HG03175 (cell line): ENCODE measurements at regions not wholly inside any gene's neighbourhood (a gene's known extent, or its start where the extent isn't known, plus 50 kb on each side); places are given as distances from the start of the nearest gene placed in this dataset.
A peak's percentile ranks its signal among the peaks of the same experiment; 100 is the strongest.
"Not testable (repeated sequence)": the region's sequence is repeated elsewhere in the genome, so short reads cannot be mapped to it uniquely, and the experiment has no call there.

ENCODE experiments used
- ATAC-seq: cut with Tn5 transposase; IDR thresholded peaks from one replicate; pipeline ENCODE4 v1.9.1; 2021; ENCODE audit warnings: mild to moderate bottlenecking, moderate library complexity; ENCODE audit not compliant: unreplicated experiment

DNA sequence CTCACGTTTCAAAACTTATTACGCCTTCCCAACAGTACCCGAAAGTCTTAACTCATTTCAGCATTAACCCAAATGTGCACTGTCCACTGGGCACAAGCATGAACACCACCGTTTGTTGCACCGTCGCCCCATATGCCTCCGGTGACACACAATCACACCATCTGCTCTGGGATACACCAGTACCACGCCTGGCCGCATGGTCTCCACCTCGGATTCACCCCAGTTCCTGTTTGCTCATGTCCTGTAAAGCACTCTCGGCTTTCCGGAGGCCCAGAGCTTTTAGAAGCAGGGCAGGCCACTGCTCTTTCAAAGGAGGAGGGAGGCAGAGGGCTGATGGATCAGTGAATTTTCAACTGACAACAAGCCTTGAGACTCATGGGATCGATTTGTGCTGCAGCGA lies 1570.0 kb upstream of the DEFB115 start:
- ATAC-seq: no peak

DNA sequence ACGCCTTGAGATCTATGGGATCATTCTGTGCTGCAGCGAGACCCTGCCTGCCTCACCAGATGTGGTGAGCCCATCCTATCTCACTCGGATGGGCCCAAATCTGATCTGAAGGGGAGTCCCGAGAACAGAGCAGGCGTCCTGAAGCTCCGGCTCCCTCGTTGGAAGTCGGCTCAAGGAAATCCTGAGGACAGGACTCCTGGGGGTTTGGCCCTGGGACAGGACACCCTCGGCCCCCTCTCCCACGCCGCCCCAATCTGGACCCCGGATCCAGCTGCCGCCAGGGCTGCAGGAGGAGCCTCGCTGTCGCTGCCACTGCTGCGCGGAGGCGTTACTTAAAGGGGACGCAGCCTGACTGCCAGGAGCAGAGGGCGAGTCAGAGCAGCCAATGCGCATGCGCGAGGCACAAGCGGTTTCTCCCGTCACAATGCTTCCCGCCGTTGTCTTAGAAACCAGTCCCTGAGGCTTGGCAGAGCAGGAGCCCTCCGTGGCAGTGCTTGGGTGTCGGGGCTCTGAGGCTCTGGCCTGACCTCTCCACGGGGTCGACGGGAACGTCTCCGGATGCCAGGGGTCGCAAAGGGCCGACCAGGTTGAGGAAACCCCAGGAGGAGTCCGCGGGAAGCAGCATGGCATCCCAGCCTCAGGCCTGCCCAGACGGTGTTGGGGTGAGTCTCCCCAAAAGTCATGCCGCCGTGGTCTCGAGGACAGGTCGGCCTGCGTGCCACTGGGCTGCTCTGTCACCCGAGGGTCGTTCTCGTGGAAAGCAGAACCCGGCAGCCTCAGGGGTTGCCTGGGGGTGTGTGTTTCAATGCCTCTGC lies 1567.8 kb upstream of the DEFB115 start:
- ATAC-seq: peak; percentile 59

DNA sequence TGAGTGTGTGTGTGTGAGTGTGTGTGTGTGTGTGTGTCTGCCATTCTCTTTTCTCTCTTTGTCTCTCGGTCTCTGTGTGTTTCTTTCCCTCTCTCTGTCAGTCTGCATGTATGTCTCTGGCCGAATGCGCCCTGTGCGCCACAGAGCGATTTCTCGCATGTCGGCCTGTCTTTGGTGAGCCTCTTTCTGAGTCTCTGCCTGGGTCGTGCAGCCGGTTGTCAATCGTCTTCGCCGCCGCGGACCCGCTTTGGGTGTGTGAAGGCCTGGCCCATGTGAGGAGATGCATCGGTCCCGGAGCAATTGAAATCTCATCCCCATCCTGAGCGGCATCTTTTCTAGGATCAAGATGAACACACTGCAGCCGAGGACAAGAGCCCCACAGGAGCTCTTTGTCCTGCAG lies 1567.2 kb upstream of the DEFB115 start:
- no peak for ATAC-seq

DNA sequence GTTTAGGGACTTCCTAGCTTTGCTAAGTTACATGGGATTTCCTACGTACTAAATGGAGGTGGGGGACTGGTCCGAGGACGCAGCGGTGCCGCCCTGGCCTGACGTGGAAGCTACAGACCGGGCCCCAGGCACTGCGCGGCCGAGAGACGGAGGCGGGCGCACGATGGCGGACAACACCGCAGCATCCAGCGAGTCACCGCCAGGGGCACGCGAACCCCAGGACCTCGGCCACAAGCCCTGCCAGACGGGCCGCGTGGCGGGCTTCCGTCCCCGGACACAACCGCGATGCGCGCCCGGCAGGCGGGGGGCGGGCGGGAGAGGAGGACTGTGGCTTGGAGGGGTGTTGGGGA lies 1516.9 kb upstream of the DEFB115 start:
- no peak for ATAC-seq

DNA sequence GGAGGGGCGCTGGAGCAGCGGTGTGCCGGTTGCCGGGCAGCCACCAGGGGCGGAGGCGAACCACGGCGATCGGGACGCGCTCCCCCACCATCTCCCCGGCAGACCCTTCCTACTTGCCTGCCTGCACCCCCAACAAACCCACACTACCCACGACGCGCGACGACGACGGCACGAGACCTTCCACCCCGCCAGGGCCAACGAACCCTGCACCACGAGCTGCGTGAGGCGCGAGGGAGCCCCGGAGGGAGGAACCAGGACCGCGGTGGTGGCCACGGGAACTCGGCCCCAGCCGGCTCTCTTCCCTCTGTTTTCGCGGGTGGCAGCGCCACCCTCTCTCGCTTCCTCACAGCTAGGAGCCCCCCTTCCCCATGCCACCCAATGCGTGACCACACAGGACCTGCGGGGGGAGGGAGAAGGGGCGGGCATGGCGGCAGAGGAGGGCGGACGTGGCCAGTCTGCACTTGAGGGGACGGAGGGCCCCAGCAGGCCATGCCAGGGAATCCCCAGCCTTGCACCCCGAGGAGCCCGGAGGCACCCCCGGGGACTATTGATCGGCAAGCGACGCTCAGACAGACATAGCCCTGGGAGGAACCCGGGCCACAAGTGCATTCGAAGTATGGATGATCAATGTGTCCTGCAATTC lies 1516.4 kb upstream of the DEFB115 start:
- no peak for ATAC-seq

DNA sequence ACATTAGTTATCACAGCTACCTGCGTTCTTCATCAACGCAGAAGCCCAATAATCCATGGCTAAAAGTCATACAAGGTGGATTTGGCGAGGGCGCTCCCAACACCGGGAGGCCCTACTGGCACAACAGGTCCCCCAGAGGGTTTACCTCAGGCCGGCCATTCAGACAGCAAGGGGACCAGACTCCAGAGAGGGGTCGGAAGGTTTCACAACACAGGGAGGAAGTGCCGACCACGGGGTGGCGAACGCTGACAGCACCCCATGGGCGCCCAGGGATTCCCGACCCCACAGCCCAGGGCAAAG lies 1515.9 kb upstream of the DEFB115 start:
- ATAC-seq: no peak

DNA sequence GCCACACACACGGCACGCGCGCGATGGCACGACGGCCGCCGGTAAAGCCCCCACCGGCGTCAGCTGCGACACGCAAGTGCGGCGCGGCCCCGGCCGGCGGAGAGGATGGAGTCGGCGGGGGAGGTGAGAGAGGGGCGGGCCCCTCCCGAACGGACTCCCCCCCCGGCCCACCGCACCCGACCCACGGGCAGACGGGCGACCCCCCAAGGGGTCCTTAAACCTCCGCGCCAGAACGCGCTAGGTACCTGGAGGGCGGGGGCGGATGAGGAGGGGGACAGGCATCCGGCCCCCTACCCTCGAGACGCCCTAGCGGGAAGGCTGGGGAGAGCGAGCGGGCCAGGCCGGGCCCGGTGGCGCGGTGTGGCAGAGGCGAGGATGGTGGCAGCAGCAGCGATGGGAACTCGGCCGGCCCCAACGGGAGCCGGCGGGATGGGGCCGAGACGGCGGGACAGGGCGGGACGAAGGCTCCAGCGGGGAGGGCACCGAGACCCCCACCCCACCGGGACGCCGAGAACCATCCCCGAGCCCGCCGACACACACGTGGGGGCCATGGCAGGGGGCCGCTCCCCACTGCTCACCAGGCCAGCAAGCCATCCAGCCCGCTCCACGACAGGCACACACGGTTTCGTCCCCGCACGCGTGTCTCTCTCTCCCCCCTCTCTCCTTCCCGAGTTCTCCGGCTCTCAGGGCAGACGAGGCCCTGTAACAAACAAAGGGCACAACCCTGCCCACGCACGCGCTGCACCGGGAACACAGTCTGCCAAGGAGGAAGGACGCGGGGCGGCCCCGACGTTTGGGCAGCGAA lies 1515.4 kb upstream of the DEFB115 start:
- no peak for ATAC-seq

DNA sequence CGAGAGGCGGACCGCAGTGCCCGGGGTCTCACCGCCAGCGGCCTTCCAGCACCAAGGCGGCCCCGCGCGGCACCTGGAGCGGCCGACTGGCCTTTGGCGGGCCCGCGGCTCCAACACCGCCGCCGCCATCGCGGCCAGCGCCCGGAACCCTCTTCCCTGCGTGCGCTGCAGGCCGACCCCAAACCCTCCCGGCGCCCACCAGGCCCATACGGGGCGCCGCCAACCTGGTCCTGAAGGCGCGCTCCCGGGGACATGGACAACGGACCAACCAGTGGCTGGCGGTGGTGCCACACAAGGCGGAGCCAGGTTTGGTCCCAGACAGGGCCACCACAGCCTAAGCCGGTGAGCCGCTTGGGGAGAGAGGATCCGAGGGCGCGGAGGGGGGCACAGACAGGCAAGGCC lies 1514.8 kb upstream of the DEFB115 start:
- ATAC-seq: no peak

DNA sequence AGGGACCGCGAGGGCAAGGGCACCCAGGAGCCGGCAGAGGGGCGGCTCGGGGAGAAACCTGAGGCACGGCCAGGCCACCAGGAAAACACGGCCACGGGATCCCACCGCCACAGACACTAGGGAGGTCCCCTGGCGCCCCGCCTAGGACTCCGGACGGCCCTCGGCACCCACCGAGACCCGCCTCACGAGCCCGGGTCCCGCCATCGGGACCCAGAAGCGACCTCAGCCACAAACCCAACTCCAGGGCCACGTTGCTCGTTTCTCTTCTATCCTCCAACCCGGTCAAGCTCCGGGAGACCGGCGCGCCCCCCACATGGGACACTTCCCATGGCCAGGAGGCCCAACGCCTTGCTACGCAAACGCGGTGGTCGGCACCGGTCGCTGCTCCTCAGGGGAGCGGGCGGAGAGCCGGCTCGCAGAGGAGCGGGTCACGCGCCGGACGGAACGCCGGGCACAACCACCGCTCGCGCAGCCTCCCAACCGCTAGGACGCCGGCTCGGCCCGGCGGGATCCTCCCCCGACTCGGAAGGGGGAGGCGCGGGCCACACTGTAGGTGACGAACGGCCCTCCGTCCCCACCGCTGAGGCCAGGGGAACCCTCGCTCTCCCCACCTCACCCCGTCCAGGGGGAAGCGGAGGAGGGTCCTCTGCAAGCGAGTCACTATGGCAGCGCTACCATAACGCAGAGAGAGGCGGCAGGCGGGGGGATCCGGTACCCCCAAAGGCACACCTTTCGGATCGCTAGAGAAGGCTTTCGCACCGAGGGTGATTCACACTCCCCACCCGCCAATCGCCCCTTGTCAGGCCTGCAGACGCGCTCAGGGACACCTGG lies 1514.1 kb upstream of the DEFB115 start:
- no peak for ATAC-seq

DNA sequence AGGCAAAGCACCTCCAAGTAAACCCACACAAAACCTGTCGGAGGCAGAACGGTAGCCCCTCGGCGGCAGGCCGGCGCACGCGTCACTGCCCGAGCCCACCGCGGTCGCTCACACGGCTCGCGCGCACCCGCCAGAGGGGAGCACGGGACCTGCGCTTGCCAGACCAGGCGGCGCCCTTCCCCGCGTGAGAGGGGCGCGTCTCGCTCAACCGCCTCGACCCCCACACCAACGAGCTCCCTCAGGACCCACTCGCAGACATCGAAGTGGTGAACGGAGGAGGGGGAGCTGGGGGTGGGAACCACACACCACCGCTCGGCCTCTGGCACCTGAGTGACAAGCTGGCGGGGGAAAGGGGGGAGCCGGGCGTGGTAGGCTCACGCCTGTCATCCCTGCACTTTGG lies 1513.4 kb upstream of the DEFB115 start:
- ATAC-seq: no peak

DNA sequence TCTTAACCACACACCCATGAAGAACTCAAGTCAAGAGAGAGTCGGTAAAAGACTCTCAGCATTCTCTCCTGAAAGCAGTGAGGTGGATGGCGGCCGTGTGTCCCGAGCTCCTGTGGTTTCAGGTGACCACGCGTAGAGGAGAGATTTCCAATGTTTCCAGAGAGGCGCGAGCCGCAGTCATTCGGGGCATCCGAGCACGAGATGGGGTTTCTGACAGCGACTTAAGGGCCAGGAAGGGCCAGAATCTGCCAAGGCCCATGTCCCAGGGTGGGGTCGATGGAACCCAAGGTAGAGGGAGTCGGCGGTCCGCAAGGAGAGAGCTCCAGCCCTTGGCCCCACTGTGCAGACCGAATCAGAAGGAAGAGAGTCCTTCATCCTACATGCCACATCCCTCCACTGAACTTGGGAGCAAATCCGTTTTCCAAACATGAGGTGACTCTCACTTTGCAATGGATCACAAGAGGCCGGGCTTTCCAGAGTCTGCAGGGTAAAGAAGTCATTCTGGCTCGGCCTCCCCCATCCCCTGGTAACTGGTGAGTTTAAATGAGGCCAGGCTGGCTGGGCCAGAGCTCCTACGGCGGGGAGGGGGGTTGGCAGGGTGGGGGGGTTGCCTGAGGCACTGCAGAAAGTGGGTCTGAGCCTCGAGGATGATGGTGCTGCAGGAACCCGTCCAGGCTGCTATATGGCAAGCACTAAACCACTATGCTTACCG lies 1511.8 kb upstream of the DEFB115 start:
- ATAC-seq: not testable (repeated sequence)

DNA sequence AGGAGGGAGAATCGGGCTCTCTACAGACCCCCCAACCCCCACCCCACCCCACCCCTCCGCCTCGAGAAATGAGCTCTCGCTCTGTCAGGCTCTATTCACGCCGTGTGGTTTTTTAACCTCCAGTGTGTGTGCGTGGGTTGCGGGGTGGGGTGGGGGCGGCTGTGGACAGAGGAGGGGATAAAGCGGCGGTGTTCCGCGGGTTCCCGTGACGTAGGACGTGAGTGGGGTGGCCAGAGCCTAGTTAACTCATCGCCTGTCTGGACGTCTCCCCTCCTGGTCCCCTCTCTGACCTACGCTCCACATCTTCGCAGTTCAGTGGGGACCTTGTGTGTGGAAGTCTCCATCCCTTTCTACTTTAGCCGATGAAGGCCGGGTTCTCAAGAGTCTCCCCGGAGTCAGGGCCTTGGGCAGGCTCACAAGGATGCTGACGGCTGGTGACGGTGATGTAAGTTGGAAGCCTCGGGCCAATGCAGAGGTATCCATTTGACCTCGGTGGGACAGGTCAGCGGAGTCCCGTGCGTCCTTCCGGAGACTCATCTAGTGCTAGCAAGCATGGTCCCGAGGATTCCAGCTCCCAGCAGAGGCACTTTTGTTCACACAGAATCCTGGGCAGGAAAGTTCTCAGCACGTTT lies 1507.1 kb upstream of the DEFB115 start:
- ATAC-seq: no peak

DNA sequence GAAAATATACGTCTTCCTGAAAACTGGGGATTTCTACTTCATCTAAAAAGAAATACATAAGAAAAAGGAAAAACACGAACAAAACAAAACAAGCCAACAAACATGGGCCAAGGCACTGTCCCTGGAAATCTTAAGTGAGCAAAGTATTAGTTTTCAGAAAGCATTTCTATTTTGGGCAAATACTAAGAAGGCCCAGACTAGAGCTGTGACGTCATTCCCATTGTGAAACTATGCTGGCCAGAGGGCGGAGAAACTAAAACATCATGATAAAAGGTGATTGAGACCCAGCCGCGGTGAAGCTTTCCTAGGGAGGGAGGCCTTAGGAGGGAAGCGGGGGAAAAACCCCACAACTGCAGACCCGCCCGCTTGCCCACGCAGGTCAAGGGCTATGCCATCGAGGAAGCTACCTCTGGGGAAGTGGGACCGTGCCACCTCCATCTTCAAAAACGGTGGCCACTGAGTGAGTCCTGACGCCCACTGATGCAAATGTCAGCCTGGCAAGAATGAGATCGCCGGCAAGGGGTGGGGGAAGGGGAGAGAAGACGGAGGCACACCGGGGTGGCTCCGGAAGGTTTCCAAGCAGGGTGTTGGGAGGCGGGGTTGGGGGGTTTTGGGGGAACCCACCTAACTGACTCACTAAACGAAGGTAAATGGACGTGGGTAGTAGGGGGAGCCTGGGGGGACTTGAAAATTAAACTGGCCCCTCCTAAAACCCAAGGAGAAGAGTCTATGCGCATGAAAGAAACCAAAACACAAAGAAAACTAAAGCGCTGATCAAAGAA lies 1504.6 kb upstream of the DEFB115 start:
- not testable (repeated sequence) for ATAC-seq

DNA sequence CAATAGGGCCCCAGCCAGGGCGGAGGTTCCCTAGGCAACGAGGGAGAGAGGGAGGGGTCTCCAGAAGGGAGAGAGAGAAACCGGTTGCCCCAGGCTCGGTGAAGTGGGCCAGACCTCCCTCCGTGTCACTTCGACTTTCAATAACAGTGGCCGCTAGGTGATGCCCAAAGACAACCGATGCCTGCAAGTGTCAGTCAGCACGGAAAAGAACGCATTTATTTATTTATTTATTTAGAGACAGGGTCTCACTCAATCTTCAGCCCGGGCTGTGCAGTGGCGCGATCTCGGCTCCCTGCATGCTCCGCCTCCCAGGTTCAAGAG lies 1504.1 kb upstream of the DEFB115 start:
- ATAC-seq: not testable (repeated sequence)

DNA sequence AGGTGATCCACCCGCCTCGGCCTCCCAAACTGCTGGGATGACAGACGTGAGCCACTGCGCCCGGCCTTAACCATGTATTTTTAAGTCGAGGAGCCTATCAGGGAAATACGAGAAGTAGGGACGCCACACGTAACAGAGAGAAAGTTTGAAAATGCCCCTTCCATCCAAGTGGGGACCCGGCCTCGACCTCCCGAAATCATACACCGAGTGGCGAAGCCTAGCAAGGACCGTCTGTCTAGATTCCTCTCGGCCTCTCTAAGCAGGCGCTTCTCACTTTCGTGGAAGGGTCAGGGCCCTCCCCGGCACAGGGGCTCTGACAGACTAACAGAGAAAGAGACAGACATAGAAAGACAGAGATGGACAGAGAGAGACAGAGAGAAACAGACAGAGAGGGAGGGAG lies 1503.6 kb upstream of the DEFB115 start:
- ATAC-seq: not testable (repeated sequence)

DNA sequence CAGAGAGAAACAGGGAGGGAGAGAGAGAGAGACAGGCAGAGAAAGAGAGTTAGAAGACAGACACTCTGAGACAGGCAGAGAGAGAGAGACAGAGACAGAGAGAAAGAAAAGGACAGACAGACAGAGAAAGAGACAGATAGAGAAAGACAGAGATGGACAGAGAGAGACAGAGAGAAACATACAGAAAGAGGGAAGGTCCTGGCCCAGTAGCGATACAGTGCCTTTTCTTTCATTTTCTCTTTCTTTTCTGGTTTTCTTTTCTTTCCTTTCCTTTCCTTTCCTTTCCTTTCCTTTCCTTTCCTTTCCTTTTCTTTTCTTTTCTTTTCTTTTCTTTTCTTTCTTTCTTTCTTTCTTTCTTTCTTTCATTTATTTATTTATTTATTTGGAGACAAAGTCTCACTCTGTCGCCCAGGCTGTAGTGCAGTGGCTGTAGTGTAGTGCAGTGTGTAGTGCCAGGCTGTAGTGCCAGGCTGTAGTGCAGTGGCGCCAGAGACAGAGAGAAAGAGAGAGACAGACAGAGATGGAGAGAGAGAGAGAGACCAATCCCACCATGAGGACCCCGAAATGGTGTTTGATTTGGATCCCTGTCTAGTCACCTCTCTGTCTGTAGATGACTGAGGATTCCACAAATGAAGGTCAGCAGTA lies 1501.5 kb upstream of the DEFB115 start:
- ATAC-seq: not testable (repeated sequence)

DNA sequence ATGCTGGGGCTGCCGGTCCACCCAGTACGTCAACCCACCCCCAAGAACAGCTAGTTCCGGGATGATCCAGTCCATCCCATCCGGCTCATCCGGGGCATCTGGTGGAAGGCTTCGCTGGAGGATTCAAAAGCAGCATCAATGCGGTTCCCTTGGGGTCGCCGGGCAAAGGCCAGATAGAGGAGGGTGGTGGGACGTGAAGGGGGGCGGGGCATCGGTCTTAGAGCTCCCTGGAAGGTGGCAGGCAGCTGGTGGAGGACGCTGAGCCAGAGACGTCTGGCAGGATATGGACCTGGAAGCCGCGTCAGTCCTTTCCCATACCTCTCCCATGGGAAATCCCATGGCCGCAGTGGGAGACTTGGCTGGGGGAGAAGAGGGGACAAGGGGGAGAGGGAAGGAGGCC lies 1500.8 kb upstream of the DEFB115 start:
- no peak for ATAC-seq

DNA sequence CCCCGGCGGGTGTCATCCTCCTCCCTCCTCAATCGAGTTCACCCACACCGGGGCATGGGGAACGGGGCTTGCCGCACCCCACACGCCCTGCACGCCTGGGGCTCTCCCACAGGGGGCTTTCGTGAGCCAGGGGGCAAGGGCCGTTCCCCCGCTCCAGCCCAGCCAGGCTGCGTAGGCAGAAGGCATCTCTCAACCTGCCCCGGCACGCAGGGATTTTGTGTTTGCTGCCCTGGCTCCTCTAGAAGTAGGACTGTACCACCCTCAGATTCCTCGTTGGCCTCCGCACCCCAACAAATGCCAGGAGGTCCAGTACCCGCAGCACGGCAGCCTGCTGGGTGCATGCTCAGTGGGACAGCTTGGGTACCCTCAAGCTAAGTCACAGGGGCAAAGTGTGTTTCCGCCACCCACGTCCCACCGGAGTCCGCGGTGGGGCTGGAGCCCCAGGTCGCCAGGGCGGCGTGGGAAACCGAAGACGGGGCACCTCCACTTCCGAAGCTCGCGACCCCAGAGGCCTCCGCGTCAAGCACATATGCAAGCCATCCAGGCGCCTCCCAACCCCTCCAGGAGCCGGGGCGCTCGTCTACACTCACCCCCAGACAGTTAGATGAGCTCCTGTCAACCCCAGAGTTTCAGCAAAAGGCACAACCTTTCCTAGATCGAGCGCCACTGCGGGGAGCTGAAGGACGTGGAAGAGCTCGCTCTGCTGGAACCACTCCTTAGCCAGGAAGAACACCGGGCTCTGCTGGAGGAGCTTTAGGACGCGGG lies 1495.7 kb upstream of the DEFB115 start:
- not testable (repeated sequence) for ATAC-seq
